Fibroblast of lung (primary cell): ENCODE measurements at regions not wholly inside any gene's neighbourhood (a gene's known extent, or its start where the extent isn't known, plus 50 kb on each side); places are given as distances from the start of the nearest gene placed in this dataset.
A peak's percentile ranks its signal among the peaks of the same experiment; 100 is the strongest.
"Not testable (repeated sequence)": the region's sequence is repeated elsewhere in the genome, so short reads cannot be mapped to it uniquely, and the experiment has no call there.

Source experiments
- DNase-seq, 2 donors: peaks; one replicate each; pipeline versions ENCODE4 v3.0.0 to v3.0.0-alpha.2; 2010; ENCODE audit warnings: low read depth in 2 of 2
- H2AFZ ChIP-seq: 2 replicates; pipeline ENCODE4 v1.5.1; 2012; ENCODE audit warnings: low read length, control low read depth, inconsistent platforms
- H3K27ac ChIP-seq: 2 replicates; pipeline ENCODE4 v1.5.1; 2011; ENCODE audit warnings: low read length, control low read depth; ENCODE audit not compliant: insufficient read depth
- H3K27me3 ChIP-seq: 2 replicates; pipeline ENCODE4 v1.5.1; 2011; ENCODE audit warnings: mild to moderate bottlenecking, low read length; ENCODE audit not compliant: control insufficient read depth, insufficient read depth
- H3K36me3 ChIP-seq: 2 replicates; pipeline ENCODE4 v1.5.1; 2011; ENCODE audit warnings: low read length; ENCODE audit not compliant: control insufficient read depth, insufficient read depth
- H3K4me1 ChIP-seq: 2 replicates; pipeline ENCODE4 v1.5.1; 2011; ENCODE audit warnings: low read length; ENCODE audit not compliant: control insufficient read depth, insufficient read depth; ENCODE audit errors: extremely low read depth
- H3K4me2 ChIP-seq: 2 replicates; pipeline ENCODE4 v1.5.1; 2011; ENCODE audit warnings: low read length, control low read depth; ENCODE audit not compliant: insufficient read depth; ENCODE audit errors: extremely low read depth
- H3K4me3 ChIP-seq, 4 experiments: fragments of 200-600 bp in 1 of 4; sonication (generic) in 1 of 4; replicated peaks in 1 of 4; 2 replicates each; pipeline ENCODE4 v1.5.1; 2011 to 2016; ENCODE audit warnings: low read length in 4 of 4, low read depth in 3 of 4, mild to moderate bottlenecking in 3 of 4, control low read depth in 2 of 4, inconsistent platforms in 1 of 4, mixed read lengths in 1 of 4; ENCODE audit not compliant: insufficient read depth in 1 of 4; ENCODE audit errors: control extremely low read depth in 1 of 4
- H3K79me2 ChIP-seq: 2 replicates; pipeline ENCODE4 v1.5.1; 2012; ENCODE audit warnings: mild to moderate bottlenecking, low read length, inconsistent platforms; ENCODE audit not compliant: control insufficient read depth, insufficient read depth
- H3K9ac ChIP-seq: 2 replicates; pipeline ENCODE4 v1.5.1; 2011; ENCODE audit warnings: mild to moderate bottlenecking, low read length, control low read depth; ENCODE audit not compliant: insufficient read depth
- H3K9me3 ChIP-seq: 2 replicates; pipeline ENCODE4 v1.5.1; 2012; ENCODE audit warnings: low read depth, low read length; ENCODE audit not compliant: control insufficient read depth, insufficient read depth
- H4K20me1 ChIP-seq: 2 replicates; pipeline ENCODE4 v1.5.1; 2011; ENCODE audit warnings: low read length; ENCODE audit not compliant: control insufficient read depth, insufficient read depth; ENCODE audit errors: extremely low read depth
- CTCF ChIP-seq, 2 donors: IDR thresholded peaks in 1 of 2; conservative IDR thresholded peaks in 1 of 2; 1 replicate in 1 of 2; 2 replicates in 1 of 2; pipeline ENCODE4 v1.5.1; 2011 to 2012; ENCODE audit warnings: low read length in 2 of 2, control low read depth in 1 of 2, inconsistent platforms in 1 of 2, low read depth in 1 of 2, mild to moderate bottlenecking in 1 of 2
- EZH2 ChIP-seq: IDR thresholded peaks from 2 replicates; pipeline ENCODE4 v1.5.1; 2012; ENCODE audit warnings: low read length, control low read depth, mild to moderate bottlenecking; ENCODE audit errors: missing control alignments

DNA sequence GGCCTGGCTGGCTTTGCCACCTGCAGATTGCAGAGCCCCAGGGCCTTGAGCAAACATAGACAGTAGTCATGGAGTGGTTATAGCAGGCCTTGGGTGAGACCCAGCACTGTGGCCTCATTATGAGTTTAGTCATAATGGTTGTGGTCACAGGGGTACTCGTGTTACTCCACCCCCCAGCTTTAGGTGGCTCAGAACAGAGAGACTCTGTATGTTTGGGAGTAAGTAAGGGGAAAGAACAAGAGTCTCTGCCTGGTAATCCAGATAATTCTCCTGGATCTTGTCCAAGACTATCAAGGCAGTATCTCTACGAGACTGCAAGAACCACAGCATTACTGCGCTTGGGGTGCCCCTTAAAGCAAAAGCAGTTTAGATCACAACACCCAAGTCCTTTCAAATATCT lies 62.3 kb upstream of the SCRG1 start:
- TF ChIP-seq CTCF (conservative IDR thresholded peaks at IDR 0.05 in 1 of 2, IDR thresholded peaks at IDR 0.05 in 1 of 2; ENCODE audit: low read depth in 1 of 2, low read length in 2 of 2) (no peak), EZH2 (no peak)
- no peak overlapping the region for H3K27ac ChIP-seq
- DNase-seq = peak in 1 of 2 donors; percentile 77

DNA sequence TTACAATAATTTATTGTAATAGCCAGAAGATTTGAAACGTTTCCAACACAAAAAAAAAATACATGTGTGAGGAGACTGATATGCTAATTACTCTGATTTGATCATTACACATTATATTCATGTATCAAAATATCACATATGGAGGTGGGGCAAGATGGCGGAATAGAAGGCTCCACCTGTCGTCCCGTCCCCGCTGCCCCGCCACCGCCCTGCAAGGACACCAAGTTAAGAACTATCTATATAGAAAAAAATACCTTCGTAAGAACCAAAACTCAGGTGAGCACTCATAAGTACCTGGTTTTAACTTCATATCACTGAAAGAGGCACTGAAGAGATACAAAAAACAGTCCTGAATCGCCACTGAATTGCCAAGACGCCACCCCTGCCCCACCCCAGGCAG lies 60.9 kb upstream of the SCRG1 start:
- H3K9ac ChIP-seq = no peak overlapping the region
- DNase-seq = no peak
- H2AFZ ChIP-seq = no peak overlapping the region
- no peak overlapping the region for H3K4me2 ChIP-seq
- no peaks in the 10 kb centered on the region for H3K27me3 ChIP-seq
- H4K20me1 ChIP-seq = no peaks in the 10 kb centered on the region
- H3K9me3 ChIP-seq = no peaks in the 10 kb centered on the region
- H3K4me3 ChIP-seq = no peak overlapping the region
- no peaks in the 10 kb centered on the region for H3K79me2 ChIP-seq
- no peaks in the 10 kb centered on the region for H3K36me3 ChIP-seq
- H3K4me1 ChIP-seq = no peaks in the 10 kb centered on the region
- no peak overlapping the region for H3K27ac ChIP-seq
- TF ChIP-seq EZH2 (no peak), CTCF (conservative IDR thresholded peaks at IDR 0.05 in 1 of 2, IDR thresholded peaks at IDR 0.05 in 1 of 2; ENCODE audit: low read depth in 1 of 2, low read length in 2 of 2) (no peak)

More for the DNA sequence above, 62.3 kb upstream of the SCRG1 start:
- H3K27me3 ChIP-seq = no peaks in the 10 kb centered on the region
- H3K4me2 ChIP-seq = no peak overlapping the region
- no peaks in the 10 kb centered on the region for H3K4me1 ChIP-seq
- no peak overlapping the region for H3K9ac ChIP-seq
- no peaks in the 10 kb centered on the region for H3K9me3 ChIP-seq
- H3K79me2 ChIP-seq = no peaks in the 10 kb centered on the region
- no peak overlapping the region for H3K4me3 ChIP-seq
- no peaks in the 10 kb centered on the region for H4K20me1 ChIP-seq
- no peaks in the 10 kb centered on the region for H3K36me3 ChIP-seq
- no peak overlapping the region for H2AFZ ChIP-seq

- H3K27ac ChIP-seq = no peak overlapping the region
Measured at GRCh38 chr4:173457893-173458292, 59.0 kb upstream of the SCRG1 start.

GRCh38 chr4:173451435-173451834 lies 52.5 kb upstream of the SCRG1 start:
- not testable (repeated sequence) for H3K4me3 ChIP-seq, H3K27me3 ChIP-seq, H3K9ac ChIP-seq, H3K27ac ChIP-seq, H3K4me2 ChIP-seq, H4K20me1 ChIP-seq, H3K9me3 ChIP-seq, H2AFZ ChIP-seq, H3K36me3 ChIP-seq, H3K79me2 ChIP-seq, H3K4me1 ChIP-seq, DNase-seq

More at GRCh38 chr4:173457893-173458292, 59.0 kb upstream of the SCRG1 start:
- no peaks in the 10 kb centered on the region for H3K27me3 ChIP-seq
- H3K9ac ChIP-seq = no peak overlapping the region
- no peak overlapping the region for H3K4me3 ChIP-seq
- no peaks in the 10 kb centered on the region for H3K79me2 ChIP-seq
- H4K20me1 ChIP-seq = no peaks in the 10 kb centered on the region
- no peaks in the 10 kb centered on the region for H3K9me3 ChIP-seq
- H3K4me1 ChIP-seq = no peaks in the 10 kb centered on the region
- DNase-seq = no peak
- H3K4me2 ChIP-seq = no peak overlapping the region
- H3K36me3 ChIP-seq = no peaks in the 10 kb centered on the region
- no peak overlapping the region for H2AFZ ChIP-seq
- TF ChIP-seq EZH2 (no peak), CTCF (conservative IDR thresholded peaks at IDR 0.05 in 1 of 2, IDR thresholded peaks at IDR 0.05 in 1 of 2; ENCODE audit: low read depth in 1 of 2, low read length in 2 of 2) (no peak)
